GM18909 (cell line): ENCODE measurements at regions not wholly inside any gene's neighbourhood (a gene's known extent, or its start where the extent isn't known, plus 50 kb on each side); places are given as distances from the start of the nearest gene placed in this dataset.

Experiments used
- ATAC-seq: cut with Tn5 transposase; IDR thresholded peaks from one replicate; pipeline ENCODE4 v1.9.1; 2021; ENCODE audit warnings: mild to moderate bottlenecking; ENCODE audit not compliant: unreplicated experiment, poor library complexity

DNA sequence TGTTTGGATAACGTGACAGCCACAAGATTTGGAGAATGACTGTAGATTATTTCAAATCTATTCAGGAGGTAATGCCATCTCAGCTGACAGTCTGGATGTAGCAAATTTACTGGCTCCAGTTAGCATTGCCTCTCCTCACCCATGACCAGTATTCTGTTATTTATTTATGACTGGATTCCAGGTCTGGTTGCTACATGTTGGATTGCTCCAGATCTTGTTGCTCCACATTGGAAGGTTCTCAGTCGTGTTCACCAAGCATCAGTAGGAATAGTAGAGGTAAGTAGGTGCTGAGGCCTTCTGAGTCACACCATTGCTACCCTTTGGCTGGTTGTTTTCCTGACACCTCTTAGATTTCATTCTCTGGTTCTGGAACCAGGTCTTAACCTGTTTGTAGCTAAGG lies 69.5 kb upstream of the ELOVL5 start:
- ATAC-seq: no peak

DNA sequence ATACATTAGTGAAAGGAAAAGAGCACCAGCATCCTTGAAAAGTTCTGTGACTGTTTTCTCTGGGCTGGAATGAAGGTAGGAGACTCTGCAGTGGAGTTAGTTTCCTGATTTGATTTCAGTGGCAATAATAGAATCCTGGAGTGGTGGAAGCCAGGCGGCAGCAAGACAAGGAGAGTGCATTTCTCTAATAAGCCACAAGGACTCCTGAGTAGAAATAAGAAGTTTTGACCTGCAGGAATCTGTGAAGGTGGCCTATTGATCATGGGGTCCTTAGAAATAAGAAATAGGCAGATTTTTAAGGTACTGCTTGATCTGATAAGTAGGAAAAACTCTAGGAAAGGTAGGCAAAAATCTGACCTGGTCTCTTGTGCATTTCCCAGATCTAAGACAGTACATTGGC lies 68.4 kb upstream of the ELOVL5 start:
- no peak for ATAC-seq

DNA sequence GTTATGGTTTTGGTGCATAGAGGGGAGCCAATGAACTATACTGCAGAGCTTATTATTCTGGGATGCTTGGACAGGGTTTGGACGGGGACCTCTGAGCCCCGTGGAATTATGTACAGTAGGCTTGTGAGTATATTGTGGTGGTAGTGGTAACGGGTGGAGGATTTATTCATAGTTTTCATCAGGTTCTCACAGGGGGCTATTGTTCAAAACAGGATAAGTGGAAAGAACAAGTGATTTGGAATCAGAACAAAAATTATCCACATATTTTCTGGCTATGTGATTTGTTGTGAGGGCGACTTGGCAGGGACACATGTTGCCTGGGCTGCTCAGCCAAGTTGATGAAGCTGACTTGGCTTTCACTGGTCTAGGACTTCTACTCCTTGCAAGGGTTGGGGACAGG lies 64.6 kb upstream of the ELOVL5 start:
- ATAC-seq: no peak

DNA sequence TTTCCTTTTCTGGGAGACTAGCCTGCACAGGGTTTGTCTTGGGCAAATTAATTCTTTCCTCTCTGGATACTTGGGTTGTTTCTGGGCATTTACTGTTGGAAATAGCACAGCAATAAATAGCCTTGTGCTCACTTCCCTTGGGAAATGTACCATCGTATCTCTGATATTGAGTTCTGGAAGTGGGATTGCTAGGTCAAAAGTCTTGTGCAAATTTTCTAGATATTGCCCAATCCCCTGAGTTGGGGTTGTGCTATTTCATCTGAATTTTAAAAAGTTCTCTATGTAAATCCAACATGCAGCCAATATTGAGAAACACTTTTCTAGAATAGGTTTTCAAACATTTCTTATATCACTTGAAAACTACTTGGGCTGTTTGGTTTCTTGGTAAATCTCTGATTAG lies 64.0 kb upstream of the ELOVL5 start:
- no peak for ATAC-seq

DNA sequence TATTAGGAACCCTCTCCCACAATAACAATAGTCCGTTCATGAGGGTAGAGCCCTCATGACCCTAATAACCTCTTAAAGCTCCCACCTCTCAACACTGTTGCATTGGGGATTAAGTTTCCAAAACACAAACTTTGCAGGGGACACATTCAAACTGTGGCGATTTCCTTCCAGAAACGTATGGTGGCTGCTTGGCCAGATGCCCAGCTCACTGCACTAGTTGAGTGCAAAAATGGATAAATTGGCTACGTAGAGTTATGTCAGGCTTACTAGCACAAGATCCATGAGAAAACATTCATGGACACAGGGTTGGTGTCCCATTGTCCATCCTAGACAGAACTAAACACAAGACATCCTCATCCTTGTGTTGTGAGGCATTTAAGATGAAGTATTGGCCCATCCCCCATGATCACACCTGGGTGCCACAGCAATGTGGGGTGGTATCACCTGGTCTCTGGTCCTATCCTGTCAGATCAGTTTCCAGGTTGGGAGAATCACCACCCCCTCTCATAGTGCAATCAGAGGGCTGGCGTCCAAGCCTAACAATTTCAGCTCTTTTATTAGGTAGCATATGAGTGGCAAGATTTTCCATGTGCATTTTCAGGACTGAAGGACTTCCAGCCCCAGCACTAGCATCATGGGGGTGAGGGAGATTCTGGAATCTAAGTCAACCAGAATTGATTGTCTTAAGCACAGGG lies 63.4 kb upstream of the ELOVL5 start:
- no peak for ATAC-seq

DNA sequence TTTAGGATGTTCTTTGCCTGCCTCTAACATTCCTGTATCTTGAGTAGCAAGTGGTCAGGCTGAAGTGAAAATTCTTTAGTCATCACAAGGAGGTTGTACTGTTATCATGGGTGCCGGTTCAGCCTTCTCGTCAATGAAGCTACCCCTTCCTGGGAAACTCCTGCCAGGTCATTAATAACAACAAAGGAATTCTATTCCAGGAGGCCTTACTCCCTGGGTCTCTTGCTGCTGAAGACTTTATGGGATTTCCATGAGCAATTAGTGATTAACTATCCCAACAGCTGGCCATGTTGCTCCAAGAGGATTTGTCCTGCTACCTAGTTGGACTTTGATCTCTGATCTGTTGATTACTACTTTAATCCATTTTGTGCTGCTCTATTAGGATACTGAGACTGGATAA lies 62.7 kb upstream of the ELOVL5 start:
- no peak for ATAC-seq

DNA sequence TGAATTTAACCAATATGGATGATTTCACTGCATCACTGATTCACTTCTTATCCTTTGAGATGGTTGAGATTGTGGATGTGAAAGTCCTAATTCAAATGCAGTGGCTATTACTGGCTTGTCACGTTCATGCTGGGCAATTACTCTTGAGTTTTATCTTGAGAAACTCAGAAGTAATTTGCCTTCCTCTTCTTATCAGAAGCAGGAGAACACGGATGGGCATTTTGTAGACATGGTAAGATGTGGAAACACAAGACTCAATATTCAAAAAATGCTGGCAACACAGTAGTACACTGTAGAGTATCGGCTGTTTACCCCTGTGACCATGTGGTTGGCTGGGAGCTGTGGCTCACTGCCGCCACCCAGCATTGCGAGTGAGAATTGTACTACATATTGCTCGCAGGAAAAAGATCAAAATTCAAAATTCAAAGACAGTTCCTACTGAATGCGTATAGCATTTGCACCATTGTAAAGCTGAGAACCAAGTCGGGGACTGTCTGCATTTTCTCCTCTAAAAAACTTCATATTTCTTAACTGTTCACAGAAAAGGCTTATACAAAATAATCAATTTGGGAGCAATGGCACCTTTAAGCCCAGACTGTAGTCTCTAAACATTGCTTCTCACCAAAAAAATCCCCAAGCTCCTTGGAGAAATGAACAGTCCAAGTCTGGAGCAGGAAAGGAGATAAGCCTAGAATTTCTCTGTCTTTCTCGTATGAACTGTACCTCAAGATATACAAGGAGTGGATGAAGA lies 61.9 kb upstream of the ELOVL5 start:
- ATAC-seq: peak; percentile 92

DNA sequence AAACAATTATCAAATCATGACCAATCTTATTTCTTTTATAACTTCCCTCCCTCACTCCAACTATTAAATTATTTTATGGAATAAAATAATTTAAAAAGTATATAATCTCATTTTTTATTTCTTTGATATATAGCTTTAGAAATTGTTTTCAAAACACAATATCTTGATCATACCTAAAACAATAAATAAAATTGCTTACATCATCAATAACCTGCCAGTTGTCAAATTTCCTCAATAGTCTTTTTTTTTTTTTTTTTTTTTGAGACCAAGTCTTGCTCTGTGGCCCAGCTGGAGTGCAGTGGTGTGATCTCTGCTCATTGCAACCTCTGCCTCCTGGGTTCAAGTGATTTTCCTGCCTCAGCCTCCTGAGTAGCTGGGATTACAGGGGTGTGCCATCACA lies 60.1 kb upstream of the ELOVL5 start:
- no peak for ATAC-seq

DNA sequence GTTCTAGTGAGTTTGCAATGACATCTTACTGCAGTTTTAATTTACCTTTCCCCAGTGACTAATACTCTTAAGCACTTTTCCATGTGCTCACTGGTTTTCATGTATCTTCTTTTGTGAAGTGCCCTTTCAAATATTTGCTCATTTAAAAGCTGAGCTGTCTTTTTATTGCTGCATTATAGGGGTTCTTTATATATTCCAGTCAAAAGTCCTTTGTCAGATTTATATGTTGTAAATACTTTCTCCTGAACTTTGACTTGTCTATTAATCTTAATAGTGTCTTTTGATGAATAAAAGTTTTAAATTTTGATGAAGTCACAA lies 50.2 kb upstream of the ELOVL5 start:
- no peak for ATAC-seq

DNA sequence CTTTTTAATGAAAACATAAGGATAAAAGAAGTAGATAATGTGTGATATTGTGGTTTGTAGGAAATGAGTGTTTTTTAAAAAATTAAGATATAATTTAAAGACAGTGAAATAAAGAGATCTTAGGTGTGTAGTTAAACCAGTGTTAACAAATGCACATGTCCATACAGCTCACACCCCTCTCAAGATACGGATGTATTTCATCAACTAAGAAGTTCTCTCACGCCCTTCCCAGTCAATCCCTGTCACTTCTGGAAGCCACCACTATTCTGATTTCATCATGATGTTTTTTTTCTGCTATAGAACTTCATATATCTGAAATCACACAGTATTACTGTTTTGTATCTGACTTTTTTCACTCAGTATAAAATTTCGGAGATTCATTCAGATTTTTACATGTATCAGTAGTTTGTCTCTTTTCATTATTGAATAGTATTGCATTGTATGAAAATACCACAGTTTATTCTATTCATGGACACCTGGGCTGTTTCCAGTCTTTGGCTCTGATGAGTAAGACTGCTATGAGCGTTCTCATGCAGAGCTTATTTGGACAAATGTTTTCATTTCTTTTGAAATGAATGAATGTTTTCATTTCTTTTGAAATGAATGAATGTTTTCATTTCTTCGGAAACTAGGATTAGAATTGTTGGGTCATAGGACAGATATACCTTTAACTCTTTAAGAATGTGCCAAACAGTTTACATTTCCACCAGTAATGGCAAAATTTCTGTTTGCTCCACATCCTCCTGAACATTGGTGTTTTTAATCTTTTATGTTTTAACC lies 49.7 kb upstream of the ELOVL5 start:
- no peak for ATAC-seq
